HepG2 (cell line): ENCODE measurements at regions not wholly inside any gene's neighbourhood (a gene's known extent, or its start where the extent isn't known, plus 50 kb on each side); places are given as distances from the start of the nearest gene placed in this dataset.

ENCODE experiments used
- ATAC-seq: fragments of 200-7000 bp; cut with Tn5 transposase; 3 replicates; pipeline ENCODE4 v1.9.1; 2020; ENCODE audit warnings: mild to moderate bottlenecking, moderate library complexity
- BruUV-seq: library from RNA; stranded (reverse); fragments of 400-500 nt; replicated peaks from 2 replicates; lab custom pipeline; 2021; lab: Mats Ljungman, UMichigan
- CTCF ChIA-PET: fragments of 300-600 bp; formaldehyde crosslinking; extraction: SDS; loops from one replicate; lab custom pipeline; 2021; ENCODE audit warnings: low total read pairs, inconsistent platforms, low intra/inter-chr PET ratio; lab: Yijun Ruan, JAX
- POLR2A ChIA-PET: fragments of 350-600 bp; sonication (Branson Sonifier 250); formaldehyde crosslinking; loops from one replicate; lab custom pipeline; 2020; ENCODE audit warnings: antibody characterized with exemption, inconsistent platforms; lab: Yijun Ruan, JAX
- DNase-seq: peaks from one replicate; pipeline ENCODE4 v3.0.0-alpha.2; 2015; ENCODE audit warnings: low spot score
- FAIRE-seq: peaks from 3 replicates; lab custom pipeline; 2011; peaks lifted over from hg19 to GRCh38; lab: Jason Lieb, UNC
- H2AFZ ChIP-seq: one replicate; pipeline ENCODE4 v1.6.1; 2011; ENCODE audit warnings: low read length, inconsistent platforms
- H3K27ac ChIP-seq: fragments of 300-600 bp; 3 replicates; pipeline ENCODE4 v1.8.0; 2011; ENCODE audit warnings: mixed run types, mild to moderate bottlenecking, mixed read lengths, low read length, inconsistent platforms; ENCODE audit not compliant: insufficient read depth; ENCODE audit errors: extremely low read length
- H3K27me3 ChIP-seq, 2 experiments: fragments of 200-600 bp in 1 of 2; 2 replicates in 1 of 2; 3 replicates in 1 of 2; pipeline versions ENCODE4 v1.6.0 to v1.8.0; 2011; ENCODE audit warnings: low read length in 2 of 2, mild to moderate bottlenecking in 2 of 2, moderate library complexity in 2 of 2, inconsistent platforms in 1 of 2; ENCODE audit not compliant: insufficient read depth in 2 of 2, control insufficient read depth in 1 of 2
- H3K36me3 ChIP-seq, 2 experiments: fragments of 200-600 bp in 1 of 2; replicated peaks in 1 of 2; 2 replicates in 1 of 2; 3 replicates in 1 of 2; pipeline versions ENCODE4 v1.5.1 to v1.8.0; 2011; ENCODE audit warnings: low read length in 2 of 2, inconsistent platforms in 1 of 2; ENCODE audit not compliant: insufficient read depth in 2 of 2, control insufficient read depth in 1 of 2
- H3K4me1 ChIP-seq: 2 replicates; pipeline ENCODE4 v1.5.1; 2012; ENCODE audit warnings: low read length, inconsistent platforms; ENCODE audit not compliant: insufficient read depth
- H3K4me2 ChIP-seq: 2 replicates; pipeline ENCODE4 v1.6.0; 2011; ENCODE audit warnings: low read depth, low read length, inconsistent platforms
- H3K4me3 ChIP-seq, 3 experiments: fragments of 200-600 bp in 1 of 3; sonication (generic), shearing (Covaris generic) in 1 of 3; replicated peaks in 1 of 3; 2 replicates each; pipeline ENCODE4 v1.5.1; 2011 to 2016; ENCODE audit warnings: low read length in 3 of 3, inconsistent platforms in 2 of 3, low read depth in 2 of 3, mild to moderate bottlenecking in 2 of 3, control low read depth in 1 of 3, mixed read lengths in 1 of 3; ENCODE audit not compliant: insufficient read depth in 1 of 3
- H3K79me2 ChIP-seq: one replicate; pipeline ENCODE4 v1.6.1; 2011; ENCODE audit warnings: low read length, inconsistent platforms; ENCODE audit not compliant: insufficient read depth
- H3K9ac ChIP-seq: 2 replicates; pipeline ENCODE4 v1.6.0; 2011; ENCODE audit warnings: mild to moderate bottlenecking, low read depth, low read length, inconsistent platforms; ENCODE audit not compliant: insufficient read depth
- H3K9me3 ChIP-seq: 2 replicates; pipeline ENCODE4 v1.5.1; 2012; ENCODE audit warnings: mild to moderate bottlenecking, low read length
- H4K20me1 ChIP-seq: 2 replicates; pipeline ENCODE4 v1.6.0; 2011; ENCODE audit warnings: inconsistent platforms, mild to moderate bottlenecking, low read length, moderate library complexity; ENCODE audit not compliant: insufficient read depth
- ARNT2 ChIP-seq: sonication (generic); formaldehyde crosslinking; IDR thresholded peaks from 2 replicates; pipeline ENCODE4 v1.8.0; 2022; ENCODE audit warnings: mild to moderate bottlenecking, low read depth, missing genetic modification reagents, moderate library complexity
- CSRNP2 ChIP-seq: sonication (generic); formaldehyde crosslinking; conservative IDR thresholded peaks from 2 replicates; pipeline ENCODE4 v1.8.0; 2022; ENCODE audit warnings: low read depth, missing genetic modification reagents
- FOSL2 ChIP-seq: sonication (generic); formaldehyde crosslinking; IDR thresholded peaks from 2 replicates; pipeline ENCODE4 v1.4.0; 2020; ENCODE audit warnings: missing genetic modification reagents
- FOXC1 ChIP-seq: sonication (generic); formaldehyde crosslinking; IDR thresholded peaks from 2 replicates; pipeline ENCODE4 v1.8.0; 2022; ENCODE audit warnings: mild to moderate bottlenecking, missing genetic modification reagents, borderline replicate concordance
- HMGXB3 ChIP-seq: sonication (generic); formaldehyde crosslinking; IDR thresholded peaks from 2 replicates; pipeline ENCODE4 v1.4.0; 2020; ENCODE audit warnings: missing genetic modification reagents, borderline replicate concordance
- NFATC3 ChIP-seq: sonication (generic); formaldehyde crosslinking; IDR thresholded peaks from 2 replicates; pipeline ENCODE4 v1.5.1; 2020; ENCODE audit warnings: mild to moderate bottlenecking, missing genetic modification reagents
- POGZ ChIP-seq: sonication (generic); formaldehyde crosslinking; IDR thresholded peaks from 2 replicates; pipeline ENCODE4 v1.4.0; 2020; ENCODE audit warnings: mild to moderate bottlenecking, missing genetic modification reagents
- ZNF224 ChIP-seq: sonication (generic); formaldehyde crosslinking; IDR thresholded peaks from 2 replicates; pipeline ENCODE4 v1.5.0; 2020; ENCODE audit warnings: mild to moderate bottlenecking, missing genetic modification reagents
- ZNF589 ChIP-seq: sonication (generic); formaldehyde crosslinking; conservative IDR thresholded peaks from 2 replicates; pipeline ENCODE4 v1.8.0; 2022; ENCODE audit warnings: mild to moderate bottlenecking, moderate library complexity, missing genetic modification reagents
- ZNF644 ChIP-seq: IDR thresholded peaks from 2 replicates; pipeline ENCODE4 v1.6.1; 2016; ENCODE audit warnings: low read depth
- WGBS: methylation state at CpG from one replicate; pipeline ENCODE4 v1.1.6; 2017; ENCODE audit warnings: low lambda C conversion rate; 5-methylcytosine and 5-hydroxymethylcytosine counted together
- in situ Hi-C: cut with HindIII; loops from 2 replicates; pipeline ENCODE4 v1.10.0; 2017; ENCODE audit warnings: low pct_unique_long_range_greater_than_20kb; ENCODE audit not compliant: extremely low pct_ligation_motif_present
- intact Hi-C: fragments of 100-400 bp; cut with micrococcal nuclease; formaldehyde crosslinking; loops from one replicate; pipeline ENCODE4 v1.10.0; 2022; ENCODE audit not compliant: unreplicated experiment

- TF ChIP-seq CSRNP2 (CRISPR knock-in tag) (no peak), ARNT2 (no peak), HMGXB3 (no peak), ZNF589 (no peak), ZNF224 (CRISPR knock-in tag) (no peak)
- TF ChIP-seq, all 625 proteins: peak for 0
Measured at GRCh38 chr17:55635253-55635914, 87.3 kb downstream of the TMEM100 start (continued).

GRCh38 chr17:55634702-55635101, 88.0 kb downstream of the TMEM100 start:
- no TSS peak for BruUV-seq
- no peak for FAIRE-seq
- DNase-seq: no peak
- no peak for ATAC-seq
- no peak overlapping the region for H3K4me2 ChIP-seq
- H2AFZ ChIP-seq: no peak overlapping the region
- H3K4me1 ChIP-seq: peaks cover 2% of the 10 kb centered on the region; the same call in 1 of the 2 replicates
- intact Hi-C loops: no loop called here
- H3K27me3 ChIP-seq: peaks cover 0 to 15% of the 10 kb centered on the region in 2 experiments; a peak in 2 of 5 replicates
- ChIA-PET CTCF (no interaction called here), POLR2A (no interaction called here)
- TF ChIP-seq NFATC3 (CRISPR knock-in tag): no peak
- TF ChIP-seq FOSL2 (CRISPR knock-in tag): no peak
- TF ChIP-seq FOXC1 (CRISPR knock-in tag): no peak
- no peak for TF ChIP-seq ZNF644 (CRISPR knock-in tag)
- TF ChIP-seq POGZ (CRISPR knock-in tag): no peak
- no peak overlapping the region for H3K27ac ChIP-seq
- no peaks in the 10 kb centered on the region for H3K36me3 ChIP-seq
- H3K9me3 ChIP-seq: no peaks in the 10 kb centered on the region
- H4K20me1 ChIP-seq: no peaks in the 10 kb centered on the region
- in situ Hi-C loops: no loop called here
- no peaks in the 10 kb centered on the region for H3K79me2 ChIP-seq
- no peak overlapping the region for H3K4me3 ChIP-seq
- WGBS: 36% methylated on average over 3 of the region's 3 CpGs
- H3K9ac ChIP-seq: no peak overlapping the region
